Endometrium (tissue), 2 donors: ENCODE measurements at regions not wholly inside any gene's neighbourhood (a gene's known extent, or its start where the extent isn't known, plus 50 kb on each side); places are given as distances from the start of the nearest gene placed in this dataset.
"Not testable (repeated sequence)": the region's sequence is repeated elsewhere in the genome, so short reads cannot be mapped to it uniquely, and the experiment has no call there.

Experiments used
- FAIRE-seq: peaks from 2 replicates; lab custom pipeline; 2012; peaks lifted over from hg19 to GRCh38; lab: Jason Lieb, UNC
- donor health status: control.
- donor health status: control.

- FAIRE-seq, result no peak
Measured at GRCh38 chr12:43252585-43252984, 299.4 kb downstream of the ADAMTS20 start.

- FAIRE-seq, result no peak
Measured at GRCh38 chr12:43245947-43246346, 306.1 kb downstream of the ADAMTS20 start.

- FAIRE-seq, result peak; percentile 26
Measured at GRCh38 chr12:43241986-43242385, 310.0 kb downstream of the ADAMTS20 start.

- FAIRE-seq, result no peak
Measured at GRCh38 chr12:43238281-43238680, 313.7 kb downstream of the ADAMTS20 start.

- no peak for FAIRE-seq
Measured at GRCh38 chr12:43237238-43237879, 314.6 kb downstream of the ADAMTS20 start.

- FAIRE-seq, result no peak
Measured at GRCh38 chr12:43235721-43236120, 316.3 kb downstream of the ADAMTS20 start.

GRCh38 chr12:43233861-43234260 is 318.1 kb downstream of the ADAMTS20 start:
- FAIRE-seq, result no peak

GRCh38 chr12:43226151-43226550 is 325.9 kb downstream of the ADAMTS20 start:
- no peak for FAIRE-seq

- FAIRE-seq, result not testable (repeated sequence)
Measured at GRCh38 chr12:43224190-43224805, 327.7 kb downstream of the ADAMTS20 start.

- FAIRE-seq, result no peak
Measured at GRCh38 chr12:43222796-43223195, 329.2 kb downstream of the ADAMTS20 start.

- FAIRE-seq, result no peak
Measured at GRCh38 chr12:43221216-43221615, 330.8 kb downstream of the ADAMTS20 start.

GRCh38 chr12:43216490-43216889 is 335.5 kb downstream of the ADAMTS20 start:
- FAIRE-seq, result no peak

GRCh38 chr12:43214166-43214565 is 337.8 kb downstream of the ADAMTS20 start:
- no peak for FAIRE-seq

- no peak for FAIRE-seq
Measured at GRCh38 chr12:43213608-43214007, 338.4 kb downstream of the ADAMTS20 start.

GRCh38 chr12:43210485-43211192 is 341.4 kb downstream of the ADAMTS20 start:
- FAIRE-seq, result peak; percentile 96

- no peak for FAIRE-seq
Measured at GRCh38 chr12:43208627-43209026, 343.4 kb downstream of the ADAMTS20 start.

GRCh38 chr12:43208221-43208620 is 343.8 kb downstream of the ADAMTS20 start:
- no peak for FAIRE-seq

GRCh38 chr12:43206396-43206795 is 345.6 kb downstream of the ADAMTS20 start:
- no peak for FAIRE-seq

- FAIRE-seq, result no peak
Measured at GRCh38 chr12:43198608-43199007, 353.4 kb downstream of the ADAMTS20 start.

- no peak for FAIRE-seq
Measured at GRCh38 chr12:43196268-43196907, 355.6 kb downstream of the ADAMTS20 start.

GRCh38 chr12:43193096-43193495 is 358.9 kb downstream of the ADAMTS20 start:
- not testable (repeated sequence) for FAIRE-seq

- not testable (repeated sequence) for FAIRE-seq
Measured at GRCh38 chr12:43192442-43192841, 359.6 kb downstream of the ADAMTS20 start.

- FAIRE-seq, result no peak
Measured at GRCh38 chr12:43180242-43180641, 371.8 kb downstream of the ADAMTS20 start.
